Sciatic nerve (tissue), 2 donors: ENCODE measurements at regions not wholly inside any gene's neighbourhood (a gene's known extent, or its start where the extent isn't known, plus 50 kb on each side); places are given as distances from the start of the nearest gene placed in this dataset.

Experiments used
- ATAC-seq: fragments of 200-7000 bp; cut with Tn5 transposase; one replicate; pipeline ENCODE4 v1.9.1; 2020; ENCODE audit warnings: mild to moderate bottlenecking, moderate library complexity
- DNase-seq: peaks from one replicate; pipeline ENCODE4 v3.0.0-alpha.2; 2020; ENCODE audit warnings: low spot score
- intact Hi-C: fragments of 100-400 bp; cut with DNase I; formaldehyde crosslinking; loops from one replicate; pipeline ENCODE4 v1.14.2; 2022
- donor health status: DM: no; HTN: no; CAD: no.
- donor health status: DM: no; HTN: no; CAD: no.

- peak; percentile 32 for ATAC-seq
- intact Hi-C loops: loop anchor here (10.0 kb wide), 1 partner anchor 1136 kb away; no protein-coding TSS in a partner anchor
- peak; percentile 33 for DNase-seq
These were observed 156.3 kb downstream of the ZNF248 start for GRCh38 chr10:37700886-37701780.

GRCh38 chr10:37687581-37687980 lies 169.8 kb downstream of the ZNF248 start:
- ATAC-seq (no peak), DNase-seq (no peak)
- intact Hi-C loops: no loop called here

- no peak for DNase-seq
- intact Hi-C loops: no loop called here
- ATAC-seq: no peak
These were observed 171.4 kb downstream of the ZNF248 start for GRCh38 chr10:37685741-37686683.

- ATAC-seq (no peak), DNase-seq (no peak)
- intact Hi-C loops: no loop called here
These were observed 172.6 kb downstream of the ZNF248 start for GRCh38 chr10:37684765-37685164.

GRCh38 chr10:37682617-37683016 lies 174.8 kb downstream of the ZNF248 start:
- ATAC-seq (no peak), DNase-seq (no peak)
- intact Hi-C loops: no loop called here

- no peak for ATAC-seq
- intact Hi-C loops: no loop called here
- DNase-seq: no peak
These were observed 175.8 kb downstream of the ZNF248 start for GRCh38 chr10:37681617-37681999.

- DNase-seq (no peak), ATAC-seq (no peak)
- intact Hi-C loops: no loop called here
These were observed 176.4 kb downstream of the ZNF248 start for GRCh38 chr10:37680716-37681616.

GRCh38 chr10:37680243-37680683 lies 177.1 kb downstream of the ZNF248 start:
- intact Hi-C loops: no loop called here
- ATAC-seq (no peak), DNase-seq (no peak)

- DNase-seq (no peak), ATAC-seq (peak; percentile 13)
- intact Hi-C loops: no loop called here
These were observed 177.9 kb downstream of the ZNF248 start for GRCh38 chr10:37679465-37679864.

- intact Hi-C loops: no loop called here
- no peak for ATAC-seq
- DNase-seq: no peak
These were observed 182.0 kb downstream of the ZNF248 start for GRCh38 chr10:37675449-37675848.

GRCh38 chr10:37671802-37672201 lies 185.6 kb downstream of the ZNF248 start:
- ATAC-seq: no peak
- intact Hi-C loops: no loop called here
- DNase-seq: no peak

GRCh38 chr10:37667736-37668135 lies 189.7 kb downstream of the ZNF248 start:
- ATAC-seq (no peak), DNase-seq (no peak)
- intact Hi-C loops: no loop called here

GRCh38 chr10:37654466-37654865 lies 202.9 kb downstream of the ZNF248 start:
- ATAC-seq: no peak
- intact Hi-C loops: no loop called here
- no peak for DNase-seq

- intact Hi-C loops: no loop called here
- no peak for ATAC-seq
- no peak for DNase-seq
These were observed 214.2 kb downstream of the ZNF248 start for GRCh38 chr10:37643187-37643586.

- intact Hi-C loops: no loop called here
- no peak for DNase-seq
- ATAC-seq: peak; percentile 20
These were observed 217.1 kb downstream of the ZNF248 start for GRCh38 chr10:37640301-37640700.

GRCh38 chr10:37639200-37639599 lies 218.2 kb downstream of the ZNF248 start:
- DNase-seq: no peak
- intact Hi-C loops: no loop called here

GRCh38 chr10:37638569-37638968 lies 218.8 kb downstream of the ZNF248 start:
- DNase-seq: no peak
- intact Hi-C loops: no loop called here
- ATAC-seq: no peak

More at GRCh38 chr10:37639200-37639599, 218.2 kb downstream of the ZNF248 start:
- no peak for ATAC-seq

GRCh38 chr10:37634351-37634880 lies 223.0 kb downstream of the ZNF248 start:
- intact Hi-C loops: no loop called here
- ATAC-seq: peak; percentile 13
- DNase-seq: no peak

- DNase-seq (no peak), ATAC-seq (no peak)
These were observed 224.8 kb downstream of the ZNF248 start for GRCh38 chr10:37632641-37633040.

More at GRCh38 chr10:37632641-37633040, 224.8 kb downstream of the ZNF248 start:
- intact Hi-C loops: no loop called here
